Renal cortical epithelial cell (primary cell): ENCODE measurements at regions not wholly inside any gene's neighbourhood (a gene's known extent, or its start where the extent isn't known, plus 50 kb on each side); places are given as distances from the start of the nearest gene placed in this dataset.

Experiments used
- DNase-seq: peaks from one replicate; pipeline ENCODE4 v3.0.0-alpha.2; 2011; ENCODE audit warnings: low read depth

- no peak for DNase-seq
Measured at GRCh38 chr20:39109933-39110818, 148.0 kb downstream of the DHX35 start.

DNA sequence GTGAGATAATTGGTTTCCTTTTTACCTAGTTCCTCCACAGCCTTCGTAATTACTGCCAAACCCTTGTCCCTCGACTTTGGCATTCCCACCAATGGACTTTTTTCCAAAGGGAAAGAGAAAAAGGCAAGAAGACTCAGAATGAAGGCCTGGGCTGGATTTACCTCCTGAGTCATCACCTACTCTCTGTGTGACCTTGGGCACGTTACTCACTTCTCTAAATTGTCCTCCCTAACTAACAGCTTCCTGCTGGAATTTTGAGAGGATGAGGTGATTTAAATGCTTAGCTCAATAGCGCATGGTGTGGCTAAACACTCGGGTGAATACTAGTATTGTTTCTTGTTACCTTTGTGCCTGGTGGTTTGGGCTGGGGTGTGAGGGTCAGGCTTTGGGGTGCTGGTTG, 146.6 kb downstream of the DHX35 start:
- DNase-seq, result peak; percentile 14

GRCh38 chr20:39107741-39108140, 145.6 kb downstream of the DHX35 start:
- DNase-seq, result no peak

DNA sequence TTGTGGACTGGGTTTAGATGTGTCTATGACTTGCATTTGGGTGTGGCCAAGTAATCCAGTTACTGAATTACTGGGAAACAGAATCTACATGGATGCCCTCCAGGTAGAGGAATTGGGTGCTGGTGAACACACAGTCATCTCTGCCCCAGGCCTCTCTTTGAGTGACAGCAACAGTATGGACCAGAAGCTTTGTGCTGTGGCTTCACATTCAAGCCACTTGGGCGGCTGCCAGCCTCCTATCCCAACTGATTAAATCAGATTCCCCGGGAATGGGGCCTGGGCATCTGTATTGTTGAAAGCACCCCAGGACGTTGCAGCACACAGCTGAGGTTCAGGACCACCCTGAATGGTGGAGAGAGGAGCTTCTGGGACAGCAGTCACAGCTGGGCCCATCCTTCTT, 144.6 kb downstream of the DHX35 start:
- no peak for DNase-seq

DNA sequence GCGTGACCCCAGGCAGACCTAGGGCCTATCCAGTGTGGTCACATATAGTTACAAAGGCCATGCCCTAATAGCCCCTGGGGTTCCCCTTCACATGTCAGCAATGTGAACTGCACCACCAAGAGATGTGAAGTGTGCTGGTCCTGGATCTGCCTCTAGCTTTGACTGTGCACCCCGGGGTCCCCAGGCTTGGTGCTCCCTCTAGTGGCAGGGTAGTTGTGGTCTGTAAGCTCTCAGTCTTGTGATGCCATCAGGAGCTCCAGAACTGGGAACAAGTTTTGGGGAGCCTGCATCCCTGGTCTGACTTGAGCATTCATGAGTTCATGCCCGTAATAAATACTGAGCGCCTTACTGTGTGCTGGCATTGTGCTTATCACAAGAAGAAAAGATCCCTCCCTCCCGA, 143.4 kb downstream of the DHX35 start:
- no peak for DNase-seq

DNA sequence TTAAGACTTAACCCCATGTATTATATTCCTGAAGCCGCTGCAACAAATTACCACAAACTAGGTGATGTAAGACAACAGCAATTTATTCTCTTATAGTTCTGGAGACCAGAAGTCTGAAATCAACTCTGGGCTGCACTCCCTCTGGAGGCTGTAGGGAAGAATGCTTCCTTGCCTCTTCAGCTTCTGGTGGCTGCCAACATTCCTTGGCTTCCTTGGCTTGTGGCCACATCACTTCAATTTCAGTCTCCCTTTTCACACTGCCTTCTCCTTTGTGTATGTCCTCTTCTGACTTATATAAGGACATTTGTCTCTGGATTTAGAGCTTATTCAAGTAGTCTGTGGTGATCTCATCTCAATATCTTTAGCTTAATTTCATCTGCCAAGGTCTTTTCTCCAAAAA, 141.6 kb downstream of the DHX35 start:
- no peak for DNase-seq

DNA sequence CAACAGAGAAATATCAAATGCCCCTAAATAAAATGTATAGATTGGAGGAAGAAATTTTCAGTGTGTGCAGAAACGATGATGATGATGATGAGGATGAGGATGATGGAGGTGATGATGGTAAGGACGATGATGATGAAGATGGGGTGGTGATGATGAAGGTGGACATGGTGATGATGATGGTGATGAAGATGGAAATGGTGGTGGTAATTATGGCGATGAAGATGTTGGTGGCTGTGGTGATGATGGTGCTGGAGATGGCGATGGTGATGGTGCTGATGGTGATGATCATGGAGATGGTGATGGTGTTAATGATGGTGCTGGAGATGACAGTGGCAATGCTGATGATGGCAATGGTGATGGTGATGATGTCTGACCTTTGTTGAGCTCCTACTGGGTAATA, 141.2 kb downstream of the DHX35 start:
- no peak for DNase-seq

- DNase-seq, result no peak
Measured at GRCh38 chr20:39101895-39102294, 139.8 kb downstream of the DHX35 start.

GRCh38 chr20:39100691-39101090, 138.5 kb downstream of the DHX35 start:
- DNase-seq, result no peak

DNA sequence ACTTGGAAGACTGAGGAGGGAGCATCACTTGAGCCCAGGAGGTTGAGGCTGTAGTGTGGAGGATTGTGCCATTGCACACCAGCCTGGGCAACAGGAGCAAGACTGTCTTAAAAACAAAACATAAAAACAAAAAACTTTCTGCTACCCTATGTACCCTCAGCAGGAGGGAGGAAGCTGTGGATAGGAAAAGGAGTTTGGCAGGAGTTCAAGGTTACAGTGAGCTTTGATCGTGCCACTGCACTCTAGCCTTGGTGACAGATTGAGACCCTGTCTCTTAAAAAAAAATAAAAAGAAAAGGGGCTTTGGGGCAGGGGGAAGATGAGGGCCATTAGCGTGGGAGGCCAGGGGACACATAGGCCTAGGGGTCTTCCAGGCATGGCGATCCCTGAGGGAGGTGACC, 135.7 kb downstream of the DHX35 start:
- DNase-seq, result no peak

- no peak for DNase-seq
Measured at GRCh38 chr20:39095870-39096269, 133.7 kb downstream of the DHX35 start.

DNA sequence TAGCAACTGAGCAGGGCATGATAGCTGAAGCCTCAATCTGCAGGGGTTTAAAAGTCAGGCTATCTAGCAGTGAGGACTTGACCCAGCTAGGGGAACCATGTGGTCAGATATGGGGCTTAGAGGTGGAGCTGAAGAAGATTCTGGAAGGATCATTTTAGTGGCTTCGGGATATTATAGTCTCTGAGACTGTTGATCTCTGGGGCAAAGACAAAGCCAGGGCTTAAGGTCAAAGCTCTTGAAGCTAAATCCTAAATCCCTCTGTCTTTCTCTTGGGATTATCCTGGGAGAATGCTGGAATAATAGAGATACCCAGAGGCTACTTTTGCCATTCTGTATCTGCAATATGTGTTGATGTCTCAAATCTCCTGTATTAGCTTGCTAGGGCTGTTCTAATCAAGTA, 132.2 kb downstream of the DHX35 start:
- DNase-seq, result no peak

DNA sequence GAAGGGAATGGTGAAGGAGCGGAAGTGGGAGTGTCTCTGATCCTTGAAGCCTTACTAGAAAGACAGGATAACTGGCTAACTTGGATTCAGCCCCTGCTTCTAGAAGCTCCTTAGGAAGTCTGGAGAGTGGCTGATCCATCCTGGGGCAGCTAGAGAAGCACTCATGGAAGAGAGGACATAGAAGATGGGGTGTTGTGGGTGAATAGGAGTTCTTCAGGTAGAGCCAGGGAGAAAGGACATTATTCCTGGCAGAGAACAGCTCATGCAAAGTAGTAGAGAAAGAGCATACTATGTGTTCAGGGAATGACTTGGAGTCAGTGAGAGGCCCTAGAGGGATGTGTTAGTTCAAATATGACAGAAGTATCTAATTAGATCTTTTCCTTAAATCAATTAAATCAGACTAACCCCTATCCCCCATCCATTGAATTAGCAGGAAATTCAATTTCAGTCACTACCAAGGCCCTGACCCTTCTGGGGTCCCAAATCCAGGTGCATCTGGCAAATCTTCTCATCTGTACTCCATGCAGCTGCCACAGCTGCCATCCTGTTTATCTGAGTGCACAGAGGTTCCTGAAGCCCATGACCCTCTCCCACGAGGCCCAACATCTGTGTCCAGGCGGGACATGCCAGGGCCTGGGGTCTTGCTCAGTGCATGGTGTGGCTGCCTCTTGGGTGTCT, 130.7 kb downstream of the DHX35 start:
- DNase-seq, result no peak

GRCh38 chr20:39090906-39091305, 128.8 kb downstream of the DHX35 start:
- DNase-seq, result no peak

DNA sequence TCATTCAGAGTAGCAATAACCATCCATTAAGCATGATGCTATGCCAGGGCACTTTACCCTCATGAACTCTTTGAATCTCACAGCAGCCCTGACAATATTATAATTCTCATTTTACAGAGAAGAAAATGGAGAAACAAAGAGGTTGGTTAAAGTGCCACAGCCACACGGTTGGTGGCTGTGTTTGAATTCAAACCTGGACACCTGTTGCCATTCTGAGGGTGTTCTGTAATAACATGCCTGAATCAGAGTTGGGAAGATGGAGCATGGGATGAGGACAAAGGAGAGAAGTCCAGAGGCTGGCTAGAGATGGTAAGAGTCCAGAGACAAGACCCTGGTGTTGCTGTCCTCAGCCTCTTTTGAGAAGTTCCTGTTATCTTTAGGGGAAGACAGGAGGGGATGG, 127.7 kb downstream of the DHX35 start:
- DNase-seq, result no peak
